SK-N-MC (cell line): ENCODE measurements at regions not wholly inside any gene's neighbourhood (a gene's known extent, or its start where the extent isn't known, plus 50 kb on each side); places are given as distances from the start of the nearest gene placed in this dataset.
"Not testable (repeated sequence)": the region's sequence is repeated elsewhere in the genome, so short reads cannot be mapped to it uniquely, and the experiment has no call there.

Source experiments
- DNase-seq: peaks from one replicate; pipeline ENCODE4 v3.0.0-alpha.2; 2011; ENCODE audit warnings: low read depth, low spot score
- H3K27ac ChIP-seq: fragments of 200-600 bp; sonication (generic); 2 replicates; pipeline ENCODE4 v1.5.1; 2016; ENCODE audit warnings: mixed run types
- H3K36me3 ChIP-seq: fragments of 200-600 bp; sonication (generic); 2 replicates; pipeline ENCODE4 v1.6.1; 2017; ENCODE audit warnings: antibody characterized with exemption, low read length, mixed read lengths; ENCODE audit not compliant: insufficient read depth
- H3K4me3 ChIP-seq: fragments of 200-600 bp; sonication (generic); 2 replicates; pipeline ENCODE4 v1.5.1; 2016
- H3K9ac ChIP-seq: fragments of 200-600 bp; sonication (generic); 2 replicates; pipeline ENCODE4 v1.8.0; 2017; ENCODE audit warnings: mixed run types, mixed read lengths; ENCODE audit not compliant: insufficient read length
- H3K9me3 ChIP-seq: fragments of 200-600 bp; sonication (generic); 2 replicates; pipeline ENCODE4 v1.6.1; 2017; ENCODE audit warnings: low read depth, mild to moderate bottlenecking, antibody characterized with exemption, low read length, moderate library complexity, mixed read lengths
- EZH2 ChIP-seq: fragments of 200-600 bp; sonication (generic); IDR thresholded peaks from one replicate; pipeline ENCODE4 v1.6.1; 2017; ENCODE audit warnings: antibody characterized with exemption
- FOXP2 ChIP-seq: optimal IDR thresholded peaks from 2 replicates; pipeline ENCODE3; 2011; ENCODE audit warnings: mild to moderate bottlenecking, moderate library complexity; ENCODE audit not compliant: insufficient read depth; ENCODE audit errors: extremely low read length, control extremely low read depth
- POLR2AphosphoS5 ChIP-seq: IDR thresholded peaks from 2 replicates; pipeline ENCODE4 v1.6.1; 2012; ENCODE audit warnings: mild to moderate bottlenecking, low read depth, low read length, borderline replicate concordance

DNA sequence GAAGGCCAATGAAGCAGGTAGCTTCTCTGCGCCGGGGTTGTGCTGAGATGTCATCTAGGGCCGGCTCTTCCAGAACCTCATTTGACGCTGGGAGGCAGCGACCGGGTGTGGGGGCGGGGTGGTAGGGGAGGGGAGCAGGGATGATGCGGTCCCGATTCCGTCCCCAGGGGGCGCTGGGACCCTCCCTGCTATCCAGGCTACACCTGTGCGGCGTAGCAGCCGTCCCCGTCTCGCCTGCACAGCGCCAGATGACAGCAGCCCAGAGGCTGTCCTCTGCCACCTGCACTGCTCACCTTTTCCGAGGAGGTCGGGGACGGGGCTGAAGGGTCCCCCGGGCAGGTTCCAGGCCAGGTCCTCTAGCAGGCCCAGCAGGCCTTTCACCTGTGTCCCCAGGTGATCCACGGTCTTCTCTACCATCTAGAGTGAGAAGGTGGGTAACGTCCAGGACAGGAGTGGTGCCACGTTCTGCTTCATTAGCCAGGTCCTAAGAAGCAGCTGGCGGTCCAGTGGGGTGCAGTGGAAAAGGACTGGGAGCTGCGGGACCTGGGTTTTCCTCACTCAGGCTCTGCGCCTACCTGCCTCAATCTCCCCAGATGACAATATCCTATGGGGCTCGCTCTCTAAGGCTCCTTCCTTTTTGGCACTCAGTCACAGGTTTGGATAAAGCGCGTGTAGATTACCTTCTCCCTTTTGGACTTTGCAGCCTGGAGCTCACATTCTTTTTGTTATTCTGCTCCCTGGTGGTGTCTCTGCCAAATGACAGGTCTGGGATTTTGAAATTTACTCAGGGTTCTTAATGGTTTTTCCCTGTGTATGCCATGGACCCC is 56.0 kb upstream of the RAB6C start:
- no peak overlapping the region for H3K9ac ChIP-seq
- no peaks in the 10 kb centered on the region for H3K9me3 ChIP-seq
- no peak for TF ChIP-seq FOXP2
- TF ChIP-seq EZH2 = no peak
- TF ChIP-seq POLR2AphosphoS5 = no peak
- no peak overlapping the region for H3K27ac ChIP-seq
- peak overlapping the region; percentile 15; the same call in 1 of the 2 replicates for H3K4me3 ChIP-seq
- DNase-seq = peak; percentile 14
- H3K36me3 ChIP-seq = no peaks in the 10 kb centered on the region

DNA sequence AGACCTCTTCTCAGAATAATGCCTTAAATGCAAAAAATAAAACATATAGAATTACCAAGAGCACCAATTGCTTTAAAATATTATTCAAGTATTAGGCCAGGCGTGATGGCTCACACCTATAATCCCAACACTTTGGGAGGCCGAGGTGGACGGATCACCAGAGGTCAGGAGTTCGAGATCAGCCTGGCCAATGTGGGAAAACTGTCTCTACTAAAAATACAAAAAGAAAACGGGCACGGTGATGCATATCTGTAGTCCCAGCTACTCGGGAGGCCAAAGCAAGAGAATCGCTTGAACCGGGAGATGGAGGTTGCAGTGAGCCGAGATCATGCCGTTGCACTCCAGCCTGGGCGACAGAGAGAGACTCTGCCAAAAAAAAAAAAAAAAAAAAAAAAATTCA is 55.4 kb upstream of the RAB6C start:
- not testable (repeated sequence) for H3K9me3 ChIP-seq, H3K9ac ChIP-seq, H3K36me3 ChIP-seq, H3K4me3 ChIP-seq, H3K27ac ChIP-seq, DNase-seq

DNA sequence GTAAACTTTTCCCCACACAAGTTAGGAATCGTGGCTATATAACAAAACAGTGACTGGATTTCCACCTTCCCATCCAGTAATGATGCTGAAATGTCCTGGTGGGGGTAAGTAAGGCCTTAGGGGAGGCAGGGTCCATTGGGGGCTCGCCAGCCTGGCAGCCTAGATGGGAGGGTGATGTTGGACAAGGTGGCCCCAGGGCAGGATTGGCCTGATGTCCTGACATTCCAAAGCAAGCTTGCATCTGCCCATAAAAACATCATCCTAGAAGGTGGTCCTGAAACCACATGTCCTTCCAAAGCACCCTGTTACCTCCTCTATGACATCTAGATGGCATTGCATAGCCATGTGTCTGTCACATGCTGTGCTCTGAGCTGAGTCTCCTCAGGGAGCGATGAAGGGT is 54.1 kb upstream of the RAB6C start:
- H3K4me3 ChIP-seq = no peak overlapping the region
- DNase-seq = no peak
- H3K27ac ChIP-seq = no peak overlapping the region
- H3K9me3 ChIP-seq = no peaks in the 10 kb centered on the region
- no peak overlapping the region for H3K9ac ChIP-seq
- TF ChIP-seq EZH2 = no peak
- TF ChIP-seq POLR2AphosphoS5 = no peak
- no peak for TF ChIP-seq FOXP2
- no peaks in the 10 kb centered on the region for H3K36me3 ChIP-seq

DNA sequence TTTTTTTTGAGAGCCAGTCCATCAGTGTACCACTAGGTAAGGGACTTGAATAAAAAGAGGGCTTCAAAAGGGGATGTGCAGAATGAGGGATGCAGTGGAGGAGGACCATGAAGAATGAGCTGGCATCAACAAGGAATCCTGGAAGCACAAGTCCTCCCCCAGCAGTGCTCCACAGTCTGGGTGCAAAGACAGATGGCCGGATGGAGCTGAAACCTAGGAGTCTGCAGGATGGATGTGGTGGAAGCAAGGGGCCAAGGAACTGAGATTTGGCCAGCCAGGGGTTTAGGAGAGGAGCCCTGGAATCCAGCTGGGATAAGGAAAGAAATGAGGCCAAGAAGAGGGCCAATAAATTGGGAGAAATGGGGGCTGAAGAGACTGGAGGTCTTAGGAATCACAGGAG is 51.8 kb upstream of the RAB6C start:
- no peak overlapping the region for H3K9ac ChIP-seq
- no peak for DNase-seq
- no peaks in the 10 kb centered on the region for H3K9me3 ChIP-seq
- TF ChIP-seq EZH2 (no peak), FOXP2 (no peak), POLR2AphosphoS5 (no peak)
- no peaks in the 10 kb centered on the region for H3K36me3 ChIP-seq
- H3K4me3 ChIP-seq = no peak overlapping the region
- H3K27ac ChIP-seq = no peak overlapping the region

- H3K36me3 ChIP-seq = no peaks in the 10 kb centered on the region
- H3K27ac ChIP-seq = no peak overlapping the region
- no peak for DNase-seq
- TF ChIP-seq POLR2AphosphoS5 (no peak), FOXP2 (no peak), EZH2 (no peak)
- no peak overlapping the region for H3K4me3 ChIP-seq
- H3K9me3 ChIP-seq = no peaks in the 10 kb centered on the region
- no peak overlapping the region for H3K9ac ChIP-seq
These were observed 49.9 kb upstream of the RAB6C start for GRCh38 chr2:129929321-129930290.
